PC-3 (cell line): ENCODE measurements at regions not wholly inside any gene's neighbourhood (a gene's known extent, or its start where the extent isn't known, plus 50 kb on each side); places are given as distances from the start of the nearest gene placed in this dataset.

Experiments
- ATAC-seq: fragments of 200-7000 bp; cut with Tn5 transposase; 2 replicates; pipeline ENCODE4 v1.9.1; 2020; ENCODE audit warnings: mild to moderate bottlenecking, moderate library complexity
- BruUV-seq: library from RNA; stranded (reverse); fragments of 400-500 nt; replicated peaks from 2 replicates; lab custom pipeline; 2021; lab: Mats Ljungman, UMichigan
- CTCF ChIA-PET: fragments of 300-600 bp; sonication (Branson Sonifier 250); formaldehyde crosslinking; loops from one replicate; lab custom pipeline; 2022; ENCODE audit warnings: antibody characterized with exemption; lab: Charles Lee
- POLR2A ChIA-PET: fragments of 300-600 bp; sonication (Branson Sonifier 250); formaldehyde crosslinking; loops from one replicate; lab custom pipeline; 2022; ENCODE audit warnings: antibody characterized with exemption; ENCODE audit not compliant: unreplicated experiment; lab: Charles Lee
- DNase-seq: peaks from one replicate; pipeline ENCODE4 v3.0.0-alpha.2; 2015
- H2AFZ ChIP-seq: fragments of 300-600 bp; sonication (generic); 2 replicates; pipeline ENCODE4 v1.6.0; 2016; ENCODE audit warnings: antibody characterized with exemption, low read length
- H3F3A ChIP-seq: fragments of 300-600 bp; sonication (generic); one replicate; pipeline ENCODE4 v1.6.0; 2017; ENCODE audit warnings: antibody characterized with exemption, low read length, control low read depth, mild to moderate bottlenecking; ENCODE audit not compliant: unreplicated experiment
- H3K27ac ChIP-seq: fragments of 300-600 bp; sonication (generic); 2 replicates; pipeline ENCODE4 v1.5.1; 2016; ENCODE audit warnings: mild to moderate bottlenecking, low read length
- H3K27me3 ChIP-seq: fragments of 300-600 bp; sonication (generic); 2 replicates; pipeline ENCODE4 v1.6.1; 2016; ENCODE audit warnings: low read length, mixed read lengths
- H3K36me3 ChIP-seq: fragments of 300-600 bp; sonication (generic); 2 replicates; pipeline ENCODE4 v1.6.1; 2016; ENCODE audit warnings: low read depth, mixed run types, low read length, mixed read lengths
- H3K4me1 ChIP-seq: fragments of 300-600 bp; sonication (generic); 2 replicates; pipeline ENCODE4 v1.5.1; 2016; ENCODE audit warnings: low read length; ENCODE audit not compliant: insufficient read depth
- H3K4me2 ChIP-seq: fragments of 300-600 bp; sonication (generic); 2 replicates; pipeline ENCODE4 v1.6.0; 2016; ENCODE audit warnings: low read length
- H3K4me3 ChIP-seq: fragments of 300-600 bp; sonication (generic); 2 replicates; pipeline ENCODE4 v1.5.1; 2016; ENCODE audit warnings: mild to moderate bottlenecking, low read length, mixed read lengths
- H3K79me2 ChIP-seq: fragments of 300-600 bp; sonication (generic); 2 replicates; pipeline ENCODE4 v1.6.1; 2017; ENCODE audit warnings: low read length, mixed read lengths
- H3K9ac ChIP-seq: fragments of 300-600 bp; sonication (generic); 2 replicates; pipeline ENCODE4 v1.6.0; 2016; ENCODE audit warnings: mild to moderate bottlenecking, low read length
- H3K9me2 ChIP-seq: fragments of 300-600 bp; sonication (generic); replicated peaks from 2 replicates; pipeline ENCODE4 v1.6.1; 2016; ENCODE audit warnings: mixed run types, low read length, mixed read lengths
- H3K9me3 ChIP-seq: fragments of 300-600 bp; sonication (generic); 2 replicates; pipeline ENCODE4 v1.6.1; 2016; ENCODE audit warnings: low read length, mixed read lengths
- H4K20me1 ChIP-seq: fragments of 300-600 bp; sonication (generic); 2 replicates; pipeline ENCODE4 v1.6.1; 2016; ENCODE audit warnings: low read length, mixed read lengths
- CTCF ChIP-seq: fragments of 300-600 bp; sonication (generic); conservative IDR thresholded peaks from 2 replicates; pipeline ENCODE4 v1.5.1; 2017; ENCODE audit warnings: antibody characterized with exemption, low read depth, mild to moderate bottlenecking, low read length
- EZH2 ChIP-seq: fragments of 300-600 bp; sonication (generic); IDR thresholded peaks from one replicate; pipeline ENCODE4 v1.6.1; 2017; ENCODE audit warnings: antibody characterized with exemption, mild to moderate bottlenecking, low read length; ENCODE audit not compliant: unreplicated experiment
- EZH2phosphoT487 ChIP-seq: fragments of 300-600 bp; sonication (generic); IDR thresholded peaks from 2 replicates; pipeline ENCODE4 v1.6.1; 2018; ENCODE audit warnings: mild to moderate bottlenecking, antibody characterized with exemption, low read length, borderline replicate concordance
- intact Hi-C: fragments of 100-400 bp; cut with micrococcal nuclease; formaldehyde crosslinking; loops from 2 replicates; pipeline ENCODE4 v1.9.0; 2023

GRCh38 chr18:77529492-77530176 is 280.0 kb downstream of the GALR1 start:
- Histone ChIP-seq H3K9ac (no peak overlapping the region), H3K27me3 (no peaks in the 10 kb centered on the region), H2AFZ (no peak overlapping the region), H3K27ac (no peak overlapping the region), H3K79me2 (no peaks in the 10 kb centered on the region), H3K4me1 (no peaks in the 10 kb centered on the region), H3K9me2 (no peaks in the 10 kb centered on the region), H3K36me3 (no peaks in the 10 kb centered on the region), H3K4me3 (no peak overlapping the region), H3K4me2 (no peak overlapping the region), H4K20me1 (no peaks in the 10 kb centered on the region), H3K9me3 (no peaks in the 10 kb centered on the region), H3F3A (no peaks in the 10 kb centered on the region)
- BruUV-seq, result no TSS peak
- POLR2A ChIA-PET, result no interaction called here
- CTCF ChIA-PET, result no interaction called here
- ATAC-seq (no peak), DNase-seq (no peak)
- intact Hi-C loops, result no loop called here
- no peak for TF ChIP-seq EZH2phosphoT487
- TF ChIP-seq CTCF, result no peak
- TF ChIP-seq EZH2, result no peak

DNA sequence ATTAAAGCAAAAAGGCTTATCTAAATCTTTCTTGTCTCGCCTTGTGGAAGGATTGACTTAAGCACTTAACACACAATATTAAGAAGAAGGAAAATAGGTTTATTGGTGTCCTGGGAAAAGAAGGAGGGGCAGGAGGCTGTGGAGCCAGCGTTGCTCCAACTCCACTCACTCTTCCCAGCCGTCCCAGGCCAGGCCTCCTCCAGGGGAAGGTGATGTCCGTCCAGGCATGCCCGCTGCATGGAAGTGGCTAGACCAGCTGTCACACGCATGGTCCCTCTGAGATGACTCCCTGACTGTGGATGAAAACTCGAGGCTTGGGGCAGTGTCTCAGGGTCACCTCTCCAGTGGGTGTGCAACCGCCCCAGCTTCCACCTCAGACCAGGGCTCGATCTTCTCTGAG is 281.1 kb downstream of the GALR1 start:
- no peaks in the 10 kb centered on the region for H3K9me2 ChIP-seq
- TF ChIP-seq EZH2 (no peak), CTCF (no peak), EZH2phosphoT487 (no peak)
- no peaks in the 10 kb centered on the region for H3K36me3 ChIP-seq
- intact Hi-C loops, result no loop called here
- H2AFZ ChIP-seq, result no peak overlapping the region
- H3K4me2 ChIP-seq, result no peak overlapping the region
- no peaks in the 10 kb centered on the region for H3K9me3 ChIP-seq
- no peaks in the 10 kb centered on the region for H3K79me2 ChIP-seq
- no peak overlapping the region for H3K9ac ChIP-seq
- no peaks in the 10 kb centered on the region for H3K27me3 ChIP-seq
- H3F3A ChIP-seq, result no peaks in the 10 kb centered on the region
- H3K4me1 ChIP-seq, result no peaks in the 10 kb centered on the region
- no peaks in the 10 kb centered on the region for H4K20me1 ChIP-seq
- POLR2A ChIA-PET, result no interaction called here
- no peak for ATAC-seq
- no peak for DNase-seq
- no peak overlapping the region for H3K4me3 ChIP-seq
- no peak overlapping the region for H3K27ac ChIP-seq
- CTCF ChIA-PET, result no interaction called here
- BruUV-seq, result no TSS peak

- TF ChIP-seq EZH2phosphoT487 (no peak), EZH2 (no peak), CTCF (no peak)
- no peaks in the 10 kb centered on the region for H3K9me2 ChIP-seq
- no peak overlapping the region for H3K4me2 ChIP-seq
- no peak overlapping the region for H2AFZ ChIP-seq
- intact Hi-C loops, result no loop called here
- BruUV-seq, result no TSS peak
- H3K27ac ChIP-seq, result no peak overlapping the region
- DNase-seq (no peak), ATAC-seq (no peak)
- no peak overlapping the region for H3K4me3 ChIP-seq
- H3F3A ChIP-seq, result no peaks in the 10 kb centered on the region
- peaks cover 16% of the 10 kb centered on the region for H3K27me3 ChIP-seq
- ChIA-PET POLR2A (no interaction called here), CTCF (no interaction called here)
- H3K79me2 ChIP-seq, result no peaks in the 10 kb centered on the region
- no peaks in the 10 kb centered on the region for H4K20me1 ChIP-seq
- H3K9ac ChIP-seq, result no peak overlapping the region
- no peaks in the 10 kb centered on the region for H3K36me3 ChIP-seq
- H3K9me3 ChIP-seq, result no peaks in the 10 kb centered on the region
- H3K4me1 ChIP-seq, result no peaks in the 10 kb centered on the region
These were observed 290.2 kb downstream of the GALR1 start for GRCh38 chr18:77539860-77540259.
